Right kidney (tissue), 1 donor: ENCODE measurements at regions not wholly inside any gene's neighbourhood (a gene's known extent, or its start where the extent isn't known, plus 50 kb on each side); places are given as distances from the start of the nearest gene placed in this dataset.

Source experiments
- DNase-seq: peaks from one replicate; pipeline ENCODE4 v3.0.0-alpha.2; 2016

- no peak for DNase-seq
These were observed 184.4 kb upstream of the DYNLRB2 start for GRCh38 chr16:80356365-80356764.

- no peak for DNase-seq
These were observed 185.5 kb upstream of the DYNLRB2 start for GRCh38 chr16:80355335-80355734.

- DNase-seq: no peak
These were observed 190.7 kb upstream of the DYNLRB2 start for GRCh38 chr16:80350061-80350460.

- no peak for DNase-seq
These were observed 192.9 kb upstream of the DYNLRB2 start for GRCh38 chr16:80347900-80348299.

- no peak for DNase-seq
These were observed 193.8 kb upstream of the DYNLRB2 start for GRCh38 chr16:80347002-80347401.

GRCh38 chr16:80346111-80346632 is 194.6 kb upstream of the DYNLRB2 start:
- DNase-seq: no peak

GRCh38 chr16:80345701-80346100 is 195.1 kb upstream of the DYNLRB2 start:
- no peak for DNase-seq

- DNase-seq: no peak
These were observed 196.2 kb upstream of the DYNLRB2 start for GRCh38 chr16:80344570-80344969.

- no peak for DNase-seq
These were observed 199.5 kb upstream of the DYNLRB2 start for GRCh38 chr16:80341263-80341662.

- no peak for DNase-seq
These were observed 203.0 kb upstream of the DYNLRB2 start for GRCh38 chr16:80337786-80338185.

GRCh38 chr16:80330803-80331202 is 210.0 kb upstream of the DYNLRB2 start:
- DNase-seq: no peak

GRCh38 chr16:80330150-80330549 is 210.6 kb upstream of the DYNLRB2 start:
- no peak for DNase-seq

- DNase-seq: no peak
These were observed 213.1 kb upstream of the DYNLRB2 start for GRCh38 chr16:80327740-80328139.

- no peak for DNase-seq
These were observed 216.4 kb upstream of the DYNLRB2 start for GRCh38 chr16:80324371-80324770.

GRCh38 chr16:80323808-80324195 is 217.0 kb upstream of the DYNLRB2 start:
- no peak for DNase-seq

GRCh38 chr16:80323187-80323807 is 217.5 kb upstream of the DYNLRB2 start:
- DNase-seq: no peak

GRCh38 chr16:80319181-80319580 is 221.6 kb upstream of the DYNLRB2 start:
- no peak for DNase-seq

GRCh38 chr16:80318107-80318506 is 222.7 kb upstream of the DYNLRB2 start:
- no peak for DNase-seq

- DNase-seq: no peak
These were observed 223.2 kb upstream of the DYNLRB2 start for GRCh38 chr16:80317599-80318037.

GRCh38 chr16:80317116-80317515 is 223.7 kb upstream of the DYNLRB2 start:
- no peak for DNase-seq

- no peak for DNase-seq
These were observed 226.8 kb upstream of the DYNLRB2 start for GRCh38 chr16:80314042-80314441.

- DNase-seq: no peak
These were observed 231.6 kb upstream of the DYNLRB2 start for GRCh38 chr16:80309178-80309577.

GRCh38 chr16:80305410-80305809 is 235.4 kb upstream of the DYNLRB2 start:
- no peak for DNase-seq

GRCh38 chr16:80303691-80304090 is 237.1 kb upstream of the DYNLRB2 start:
- DNase-seq: no peak

GRCh38 chr16:80300876-80301275 is 239.9 kb upstream of the DYNLRB2 start:
- no peak for DNase-seq
